H1 (cell line): ENCODE measurements at regions not wholly inside any gene's neighbourhood (a gene's known extent, or its start where the extent isn't known, plus 50 kb on each side); places are given as distances from the start of the nearest gene placed in this dataset.

Experiments
- CTCF ChIA-PET: fragments of 300-600 bp; sonication (Branson Sonifier 250); formaldehyde crosslinking; loops from one replicate; lab custom pipeline; 2021; ENCODE audit not compliant: partially characterized antibody; lab: Charles Lee
- POLR2A ChIA-PET: fragments of 300-600 bp; sonication (Branson Sonifier 250); formaldehyde crosslinking; loops from one replicate; lab custom pipeline; 2021; ENCODE audit warnings: inconsistent platforms; ENCODE audit not compliant: partially characterized antibody; lab: Charles Lee
- DNase-seq, 2 experiments: peaks; one replicate each; pipeline versions ENCODE4 v3.0.0 to v3.0.0-alpha.2; 2010 to 2022; ENCODE audit warnings: low spot score in 2 of 2, low read depth in 1 of 2, mixed read lengths in 1 of 2
- FAIRE-seq: peaks from 2 replicates; lab custom pipeline; 2011; peaks lifted over from hg19 to GRCh38; lab: Jason Lieb, UNC
- H2AFZ ChIP-seq: 2 replicates; pipeline ENCODE4 v1.8.1; 2012; ENCODE audit warnings: low read length, inconsistent platforms
- H2AK5ac ChIP-seq: 2 replicates; pipeline ENCODE4 v1.6.1; 2013; ENCODE audit warnings: low read depth, low read length
- H2BK120ac ChIP-seq: replicated peaks from 2 replicates; pipeline ENCODE3; 2013; ENCODE audit warnings: low read depth, low read length, inconsistent platforms
- H2BK12ac ChIP-seq: 2 replicates; pipeline ENCODE4 v1.6.1; 2013; ENCODE audit warnings: low read depth, low read length
- H2BK15ac ChIP-seq: 2 replicates; pipeline ENCODE4 v1.6.1; 2013; ENCODE audit warnings: low read length
- H2BK20ac ChIP-seq: 2 replicates; pipeline ENCODE4 v1.6.1; 2013; ENCODE audit warnings: low read length
- H2BK5ac ChIP-seq: 2 replicates; pipeline ENCODE4 v1.6.1; 2013; ENCODE audit warnings: low read depth, low read length
- H3K14ac ChIP-seq: 2 replicates; pipeline ENCODE4 v1.6.1; 2013; ENCODE audit warnings: inconsistent platforms; ENCODE audit not compliant: insufficient read length
- H3K18ac ChIP-seq: 2 replicates; pipeline ENCODE4 v1.6.1; 2013; ENCODE audit warnings: low read length; ENCODE audit errors: extremely low read depth
- H3K23ac ChIP-seq: 2 replicates; pipeline ENCODE4 v1.6.1; 2013; ENCODE audit warnings: inconsistent platforms; ENCODE audit not compliant: insufficient read length
- H3K23me2 ChIP-seq: 2 replicates; pipeline ENCODE4 v1.6.1; 2013; ENCODE audit warnings: low read depth, low read length
- H3K27ac ChIP-seq: 2 replicates; pipeline ENCODE4 v1.6.1; 2011; ENCODE audit warnings: low read depth, low read length, inconsistent platforms
- H3K27me3 ChIP-seq, 4 experiments: replicated peaks in 1 of 4; 1 replicate in 1 of 4; 2 replicates in 3 of 4; pipeline versions ENCODE4 v1.6.1 to v1.8.1; 2011 to 2013; ENCODE audit warnings: low read length in 3 of 4, mild to moderate bottlenecking in 3 of 4, inconsistent platforms in 2 of 4, mixed read lengths in 2 of 4, moderate library complexity in 1 of 4; ENCODE audit not compliant: control insufficient read depth in 3 of 4, insufficient read depth in 3 of 4; ENCODE audit errors: extremely low read depth in 1 of 4
- H3K36me3 ChIP-seq, 4 experiments: 2 replicates each; pipeline versions ENCODE4 v1.6.1 to v1.8.1; 2011 to 2013; ENCODE audit warnings: mild to moderate bottlenecking in 4 of 4, low read length in 3 of 4, moderate library complexity in 2 of 4, control low read depth in 1 of 4, inconsistent platforms in 1 of 4; ENCODE audit not compliant: insufficient read depth in 4 of 4, control insufficient read depth in 2 of 4
- H3K4ac ChIP-seq: replicated peaks from 2 replicates; pipeline ENCODE3; 2013; ENCODE audit warnings: low read length, low read depth, mixed read lengths, inconsistent platforms; ENCODE audit not compliant: insufficient read length
- H3K4me1 ChIP-seq, 4 experiments: replicated peaks in 1 of 4; 1 replicate in 1 of 4; 2 replicates in 3 of 4; pipeline versions ENCODE4 v1.6.1 to v1.8.1; 2011 to 2013; ENCODE audit warnings: low read length in 3 of 4, inconsistent platforms in 2 of 4, mixed read lengths in 1 of 4; ENCODE audit not compliant: insufficient read depth in 4 of 4, control insufficient read depth in 3 of 4
- H3K4me2 ChIP-seq, 2 experiments: 2 replicates each; pipeline versions ENCODE4 v1.6.1 to v1.8.1; 2011 to 2013; ENCODE audit warnings: low read depth in 2 of 2, low read length in 2 of 2, control low read depth in 1 of 2, inconsistent platforms in 1 of 2, mild to moderate bottlenecking in 1 of 2; ENCODE audit not compliant: insufficient read depth in 1 of 2
- H3K4me3 ChIP-seq, 4 experiments: fragments of 200-600, 300-600 bp in 1 of 4; sonication (generic), shearing (Covaris generic), sonication (Bioruptor Twin) in 1 of 4; 2 replicates each; pipeline versions ENCODE4 v1.5.1 to v1.8.1; 2011 to 2016; ENCODE audit warnings: low read length in 4 of 4, low read depth in 3 of 4, control low read depth in 2 of 4, inconsistent platforms in 2 of 4, mild to moderate bottlenecking in 2 of 4, mixed read lengths in 1 of 4, moderate library complexity in 1 of 4; ENCODE audit not compliant: insufficient read depth in 2 of 4; ENCODE audit errors: extremely low read depth in 1 of 4
- H3K56ac ChIP-seq: replicated peaks from 2 replicates; pipeline ENCODE3; 2013; ENCODE audit warnings: low read depth, mild to moderate bottlenecking, mixed read lengths, low read length, inconsistent platforms; ENCODE audit not compliant: insufficient read length
- H3K79me1 ChIP-seq: 2 replicates; pipeline ENCODE4 v1.6.1; 2013; ENCODE audit warnings: low read depth, low read length, control low read depth
- H3K79me2 ChIP-seq, 2 experiments: 2 replicates each; pipeline versions ENCODE4 v1.6.1 to v1.8.1; 2012 to 2013; ENCODE audit warnings: low read length in 2 of 2, mild to moderate bottlenecking in 2 of 2, inconsistent platforms in 1 of 2; ENCODE audit not compliant: insufficient read depth in 2 of 2, control insufficient read depth in 1 of 2
- H3K9ac ChIP-seq, 4 experiments: replicated peaks in 1 of 4; 1 replicate in 1 of 4; 2 replicates in 3 of 4; pipeline versions ENCODE4 v1.6.1 to v1.8.1; 2011 to 2013; ENCODE audit warnings: low read depth in 3 of 4, low read length in 3 of 4, control low read depth in 2 of 4, mild to moderate bottlenecking in 2 of 4, moderate library complexity in 2 of 4, inconsistent platforms in 1 of 4; ENCODE audit errors: extremely low read depth in 1 of 4
- H3K9me3 ChIP-seq, 2 experiments: 2 replicates each; pipeline versions ENCODE4 v1.6.1 to v1.8.1; 2012 to 2013; ENCODE audit warnings: mild to moderate bottlenecking in 2 of 2, moderate library complexity in 2 of 2, control low read depth in 1 of 2, inconsistent platforms in 1 of 2, low read depth in 1 of 2, low read length in 1 of 2, mixed read lengths in 1 of 2; ENCODE audit not compliant: insufficient read depth in 2 of 2
- H4K20me1 ChIP-seq, 2 experiments: replicated peaks in 1 of 2; 2 replicates each; pipeline versions ENCODE3 to v1.8.1; 2011 to 2013; ENCODE audit warnings: inconsistent platforms in 2 of 2, low read length in 2 of 2, mild to moderate bottlenecking in 1 of 2; ENCODE audit not compliant: insufficient read depth in 2 of 2, control insufficient read depth in 1 of 2
- H4K5ac ChIP-seq: 2 replicates; pipeline ENCODE4 v1.6.1; 2013; ENCODE audit warnings: low read length, low read depth, mixed read lengths, inconsistent platforms; ENCODE audit not compliant: insufficient read length
- H4K8ac ChIP-seq: 2 replicates; pipeline ENCODE4 v1.8.0; 2013; ENCODE audit warnings: mild to moderate bottlenecking, moderate library complexity, low read length, inconsistent platforms; ENCODE audit not compliant: insufficient read depth; ENCODE audit errors: extremely low read depth
- H4K91ac ChIP-seq: replicated peaks from 2 replicates; pipeline ENCODE3; 2013; ENCODE audit warnings: low read length, mixed read lengths, inconsistent platforms; ENCODE audit not compliant: insufficient read length
- ASH2L ChIP-seq: fragments of 200-600, 300-600 bp; sonication (generic); IDR thresholded peaks from one replicate; pipeline ENCODE4 v1.7.1; 2017; ENCODE audit warnings: low read length
- CHD2 ChIP-seq: IDR thresholded peaks from 2 replicates; pipeline ENCODE4 v1.6.1; 2012; ENCODE audit warnings: low read length, improper control_type of control experiment
- EZH2 ChIP-seq: fragments of 200-600 bp; sonication (generic); IDR thresholded peaks from 2 replicates; pipeline ENCODE4 v1.7.1; 2012; ENCODE audit warnings: low read depth, mild to moderate bottlenecking, moderate library complexity, low read length, inconsistent platforms; ENCODE audit not compliant: severe bottlenecking
- KDM4A ChIP-seq: IDR thresholded peaks from one replicate; pipeline ENCODE4 v1.7.1; 2012; ENCODE audit warnings: low read depth, mild to moderate bottlenecking, moderate library complexity, low read length, inconsistent platforms; ENCODE audit not compliant: severe bottlenecking
- MAFK ChIP-seq: IDR thresholded peaks from 2 replicates; pipeline ENCODE4 v1.6.1; 2012; ENCODE audit warnings: low read depth, mild to moderate bottlenecking, improper control_type of control experiment, low read length
- RBBP5 ChIP-seq: IDR thresholded peaks from 2 replicates; pipeline ENCODE4 v1.7.1; 2012; ENCODE audit warnings: low read depth, mild to moderate bottlenecking, inconsistent platforms, low read length, moderate library complexity, borderline replicate concordance
- RFX5 ChIP-seq: IDR thresholded peaks from 2 replicates; pipeline ENCODE4 v1.6.1; 2011; ENCODE audit warnings: low read depth, low read length, improper control_type of control experiment, borderline replicate concordance
- SRF ChIP-seq: IDR thresholded peaks from 2 replicates; pipeline ENCODE4 v1.6.1; 2011; ENCODE audit warnings: mild to moderate bottlenecking, low read depth, low read length, moderate library complexity
- TCF12 ChIP-seq: IDR thresholded peaks from 2 replicates; pipeline ENCODE4 v1.6.1; 2011; ENCODE audit warnings: low read depth, mild to moderate bottlenecking, low read length
- WGBS, 2 experiments: shearing (Covaris generic) in 1 of 2; methylation state at CpG; one replicate each; pipeline versions ENCODE4 v1.1.6 to v1.1.7; 2013 to 2015; ENCODE audit warnings: low lambda C conversion rate in 2 of 2, mixed read lengths in 2 of 2, inconsistent platforms in 1 of 2, low coverage in 1 of 2, missing lambda C conversion rate in 1 of 2; ENCODE audit not compliant: insufficient replicate concordance in 2 of 2, insufficient coverage in 1 of 2, insufficient read length in 1 of 2; ENCODE audit errors: extremely low coverage in 1 of 2, missing lambda C conversion rate in 1 of 2; 5-methylcytosine and 5-hydroxymethylcytosine counted together

DNA sequence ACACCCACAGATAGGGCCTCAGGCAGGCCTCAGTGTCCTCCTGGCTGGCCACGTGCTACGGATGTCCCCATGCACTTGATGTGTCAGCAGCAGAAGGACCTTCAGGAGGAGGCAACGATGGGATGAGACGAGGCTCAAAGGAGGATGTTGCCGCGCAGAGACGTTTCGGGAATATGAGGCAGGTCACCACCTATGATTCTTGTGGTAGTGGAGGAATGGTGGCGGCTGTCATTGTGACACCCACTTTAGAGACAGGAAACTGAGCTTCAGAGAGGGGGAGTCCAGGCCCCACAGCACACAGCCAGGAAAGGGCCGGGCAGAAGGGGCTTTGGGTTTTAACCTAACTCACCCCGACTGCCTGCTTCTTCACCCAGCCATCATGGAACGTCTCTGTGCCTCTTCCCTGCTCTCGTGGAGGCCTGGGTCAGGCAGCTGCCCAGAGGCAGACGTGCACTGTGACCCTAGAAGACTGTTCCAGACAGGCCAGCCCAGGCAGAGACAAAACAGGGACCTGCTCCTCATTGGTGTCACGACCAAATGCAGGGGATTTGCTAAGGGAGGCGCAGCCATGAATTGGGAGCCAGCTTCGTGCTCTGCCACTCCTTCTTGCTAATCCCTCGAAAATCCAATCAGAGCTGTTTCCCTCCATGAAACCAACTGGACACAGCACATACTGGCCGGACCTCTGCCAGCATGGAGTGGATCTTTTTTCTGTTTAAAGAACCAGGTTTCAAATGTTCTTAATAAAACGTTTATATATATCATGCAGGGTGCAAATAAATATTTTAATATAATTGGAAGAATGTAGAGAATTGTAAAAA lies 169.2 kb downstream of the ASB1 start:
- Histone ChIP-seq H3K9ac (no peak overlapping the region), H2BK15ac (no peak overlapping the region), H3K4me3 (no peak overlapping the region), H3K27ac (no peak overlapping the region), H3K56ac (no peak overlapping the region), H2BK120ac (no peak overlapping the region), H4K8ac (no peak overlapping the region), H3K23me2 (no peaks in the 10 kb centered on the region), H2BK12ac (no peak overlapping the region), H3K14ac (no peak overlapping the region), H3K4ac (no peak overlapping the region), H4K91ac (no peak overlapping the region), H4K20me1 (no peaks in the 10 kb centered on the region), H3K4me2 (no peak overlapping the region), H3K79me2 (no peaks in the 10 kb centered on the region), H3K9me3 (no peaks in the 10 kb centered on the region), H3K4me1 (no peaks in the 10 kb centered on the region), H3K23ac (no peak overlapping the region), H2BK5ac (no peak overlapping the region), H2BK20ac (no peak overlapping the region), H3K18ac (no peak overlapping the region), H3K36me3 (no peaks in the 10 kb centered on the region), H3K79me1 (no peaks in the 10 kb centered on the region), H4K5ac (no peak overlapping the region), H2AFZ (no peak overlapping the region), H3K27me3 (no peaks in the 10 kb centered on the region), H2AK5ac (no peak overlapping the region)
- ChIA-PET POLR2A (no interaction called here), CTCF (no interaction called here)
- 88% methylated on average over 20 of the region's 20 CpGs; no CpG with 5 or more reads in 1 of the 2 experiments for WGBS, 2 experiments
- no peak for FAIRE-seq
- TF ChIP-seq RBBP5 (no peak), CHD2 (no peak), MAFK (no peak), KDM4A (no peak), ASH2L (no peak), EZH2 (no peak), RFX5 (no peak), SRF (no peak), TCF12 (no peak)
- no peak for DNase-seq
